HepG2 (cell line): ENCODE measurements at regions not wholly inside any gene's neighbourhood (a gene's known extent, or its start where the extent isn't known, plus 50 kb on each side); places are given as distances from the start of the nearest gene placed in this dataset.

ENCODE experiments used
- ATAC-seq: fragments of 200-7000 bp; cut with Tn5 transposase; 3 replicates; pipeline ENCODE4 v1.9.1; 2020; ENCODE audit warnings: mild to moderate bottlenecking, moderate library complexity
- BruUV-seq: library from RNA; stranded (reverse); fragments of 400-500 nt; replicated peaks from 2 replicates; lab custom pipeline; 2021; lab: Mats Ljungman, UMichigan
- CTCF ChIA-PET: fragments of 300-600 bp; formaldehyde crosslinking; extraction: SDS; loops from one replicate; lab custom pipeline; 2021; ENCODE audit warnings: low total read pairs, inconsistent platforms, low intra/inter-chr PET ratio; lab: Yijun Ruan, JAX
- POLR2A ChIA-PET: fragments of 350-600 bp; sonication (Branson Sonifier 250); formaldehyde crosslinking; loops from one replicate; lab custom pipeline; 2020; ENCODE audit warnings: antibody characterized with exemption, inconsistent platforms; lab: Yijun Ruan, JAX
- DNase-seq: peaks from one replicate; pipeline ENCODE4 v3.0.0-alpha.2; 2015; ENCODE audit warnings: low spot score
- FAIRE-seq: peaks from 3 replicates; lab custom pipeline; 2011; peaks lifted over from hg19 to GRCh38; lab: Jason Lieb, UNC
- H2AFZ ChIP-seq: one replicate; pipeline ENCODE4 v1.6.1; 2011; ENCODE audit warnings: low read length, inconsistent platforms
- H3K27ac ChIP-seq: fragments of 300-600 bp; 3 replicates; pipeline ENCODE4 v1.8.0; 2011; ENCODE audit warnings: mixed run types, mild to moderate bottlenecking, mixed read lengths, low read length, inconsistent platforms; ENCODE audit not compliant: insufficient read depth; ENCODE audit errors: extremely low read length
- H3K27me3 ChIP-seq, 2 experiments: fragments of 200-600 bp in 1 of 2; 2 replicates in 1 of 2; 3 replicates in 1 of 2; pipeline versions ENCODE4 v1.6.0 to v1.8.0; 2011; ENCODE audit warnings: low read length in 2 of 2, mild to moderate bottlenecking in 2 of 2, moderate library complexity in 2 of 2, inconsistent platforms in 1 of 2; ENCODE audit not compliant: insufficient read depth in 2 of 2, control insufficient read depth in 1 of 2
- H3K36me3 ChIP-seq, 2 experiments: fragments of 200-600 bp in 1 of 2; replicated peaks in 1 of 2; 2 replicates in 1 of 2; 3 replicates in 1 of 2; pipeline versions ENCODE4 v1.5.1 to v1.8.0; 2011; ENCODE audit warnings: low read length in 2 of 2, inconsistent platforms in 1 of 2; ENCODE audit not compliant: insufficient read depth in 2 of 2, control insufficient read depth in 1 of 2
- H3K4me1 ChIP-seq: 2 replicates; pipeline ENCODE4 v1.5.1; 2012; ENCODE audit warnings: low read length, inconsistent platforms; ENCODE audit not compliant: insufficient read depth
- H3K4me2 ChIP-seq: 2 replicates; pipeline ENCODE4 v1.6.0; 2011; ENCODE audit warnings: low read depth, low read length, inconsistent platforms
- H3K4me3 ChIP-seq, 3 experiments: fragments of 200-600 bp in 1 of 3; sonication (generic), shearing (Covaris generic) in 1 of 3; replicated peaks in 1 of 3; 2 replicates each; pipeline ENCODE4 v1.5.1; 2011 to 2016; ENCODE audit warnings: low read length in 3 of 3, inconsistent platforms in 2 of 3, low read depth in 2 of 3, mild to moderate bottlenecking in 2 of 3, control low read depth in 1 of 3, mixed read lengths in 1 of 3; ENCODE audit not compliant: insufficient read depth in 1 of 3
- H3K79me2 ChIP-seq: one replicate; pipeline ENCODE4 v1.6.1; 2011; ENCODE audit warnings: low read length, inconsistent platforms; ENCODE audit not compliant: insufficient read depth
- H3K9ac ChIP-seq: 2 replicates; pipeline ENCODE4 v1.6.0; 2011; ENCODE audit warnings: mild to moderate bottlenecking, low read depth, low read length, inconsistent platforms; ENCODE audit not compliant: insufficient read depth
- H3K9me3 ChIP-seq: 2 replicates; pipeline ENCODE4 v1.5.1; 2012; ENCODE audit warnings: mild to moderate bottlenecking, low read length
- H4K20me1 ChIP-seq: 2 replicates; pipeline ENCODE4 v1.6.0; 2011; ENCODE audit warnings: inconsistent platforms, mild to moderate bottlenecking, low read length, moderate library complexity; ENCODE audit not compliant: insufficient read depth
- ATF5 ChIP-seq: sonication (generic); formaldehyde crosslinking; IDR thresholded peaks from 2 replicates; pipeline ENCODE4 v1.4.0; 2020; ENCODE audit warnings: mild to moderate bottlenecking, low read depth, missing genetic modification reagents
- CENPT ChIP-seq: sonication (generic); formaldehyde crosslinking; IDR thresholded peaks from 2 replicates; pipeline ENCODE4 v1.8.0; 2022; ENCODE audit warnings: low read depth, mild to moderate bottlenecking, moderate library complexity, missing genetic modification reagents
- DNMT3B ChIP-seq: conservative IDR thresholded peaks from 2 replicates; pipeline ENCODE4 v1.6.1; 2016; ENCODE audit warnings: missing biosample characterization, control low read depth
- FIP1L1 ChIP-seq: fragments of 200-400 bp; formaldehyde crosslinking; IDR thresholded peaks from 2 replicates; pipeline ENCODE4 v1.6.1; 2018; ENCODE audit warnings: low read depth, mild to moderate bottlenecking, low read length, moderate library complexity, borderline replicate concordance; ENCODE audit not compliant: insufficient read depth
- MAFF ChIP-seq: IDR thresholded peaks from 2 replicates; pipeline ENCODE4 v1.6.1; 2011; ENCODE audit warnings: low read depth, low read length, improper control_type of control experiment
- NFE2L1 ChIP-seq: sonication (generic); formaldehyde crosslinking; IDR thresholded peaks from 2 replicates; pipeline ENCODE4 v1.4.0; 2020; ENCODE audit warnings: missing genetic modification reagents, mild to moderate bottlenecking, borderline replicate concordance
- SETDB1 ChIP-seq: sonication (generic); formaldehyde crosslinking; IDR thresholded peaks from 2 replicates; pipeline ENCODE4 v1.5.1; 2020; ENCODE audit warnings: missing genetic modification reagents, mild to moderate bottlenecking, borderline replicate concordance
- SPEN ChIP-seq: sonication (generic); formaldehyde crosslinking; IDR thresholded peaks from 2 replicates; pipeline ENCODE4 v1.5.1; 2020; ENCODE audit warnings: low read depth, mild to moderate bottlenecking, missing genetic modification reagents
- TBX3 ChIP-seq: fragments of 450-650 bp; IDR thresholded peaks from 2 replicates; pipeline ENCODE4 v1.6.1; 2017; ENCODE audit warnings: antibody characterized with exemption, mild to moderate bottlenecking, inconsistent platforms, borderline replicate concordance
- THYN1 ChIP-seq: sonication (generic); formaldehyde crosslinking; IDR thresholded peaks from 2 replicates; pipeline ENCODE4 v1.8.1; 2023; ENCODE audit warnings: low read depth, mild to moderate bottlenecking, moderate library complexity, missing genetic modification reagents, borderline replicate concordance
- U2AF2 ChIP-seq: fragments of 200-400 bp; formaldehyde crosslinking; IDR thresholded peaks from 2 replicates; pipeline ENCODE4 v1.6.1; 2017; ENCODE audit warnings: low read depth, mild to moderate bottlenecking, low read length
- XRCC5 ChIP-seq: fragments of 200-400 bp; formaldehyde crosslinking; optimal IDR thresholded peaks from 2 replicates; pipeline ENCODE3; 2017; ENCODE audit warnings: mild to moderate bottlenecking, low read length
- ZBTB44 ChIP-seq: sonication (generic); formaldehyde crosslinking; IDR thresholded peaks from 2 replicates; pipeline ENCODE4 v1.4.0; 2020; ENCODE audit warnings: missing genetic modification reagents
- ZKSCAN8 ChIP-seq: IDR thresholded peaks from 2 replicates; pipeline ENCODE4 v1.6.1; 2016; ENCODE audit warnings: borderline replicate concordance, missing genetic modification reagents, missing compliant biosample characterization
- ZNF143 ChIP-seq: sonication (generic); formaldehyde crosslinking; IDR thresholded peaks from 2 replicates; pipeline ENCODE4 v1.4.0; 2020; ENCODE audit warnings: missing genetic modification reagents
- ZNF235 ChIP-seq: sonication (generic); formaldehyde crosslinking; IDR thresholded peaks from 2 replicates; pipeline ENCODE4 v1.8.1; 2023; ENCODE audit warnings: mild to moderate bottlenecking, missing genetic modification reagents, borderline replicate concordance
- ZNF441 ChIP-seq: sonication (generic); formaldehyde crosslinking; IDR thresholded peaks from 2 replicates; pipeline ENCODE4 v1.7.0; 2021; ENCODE audit warnings: missing genetic modification reagents, borderline replicate concordance
- ZNF713 ChIP-seq: sonication (generic); formaldehyde crosslinking; IDR thresholded peaks from 2 replicates; pipeline ENCODE4 v1.4.0; 2020; ENCODE audit warnings: mild to moderate bottlenecking, missing genetic modification reagents
- ZNF724P ChIP-seq: sonication (generic); formaldehyde crosslinking; IDR thresholded peaks from 2 replicates; pipeline ENCODE4 v1.8.0; 2022; ENCODE audit warnings: missing genetic modification reagents, borderline replicate concordance
- WGBS: methylation state at CpG from one replicate; pipeline ENCODE4 v1.1.6; 2017; ENCODE audit warnings: low lambda C conversion rate; 5-methylcytosine and 5-hydroxymethylcytosine counted together
- in situ Hi-C: cut with HindIII; loops from 2 replicates; pipeline ENCODE4 v1.10.0; 2017; ENCODE audit warnings: low pct_unique_long_range_greater_than_20kb; ENCODE audit not compliant: extremely low pct_ligation_motif_present
- intact Hi-C: fragments of 100-400 bp; cut with micrococcal nuclease; formaldehyde crosslinking; loops from one replicate; pipeline ENCODE4 v1.10.0; 2022; ENCODE audit not compliant: unreplicated experiment
- TF ChIP-seq, protein P1 (sequence below): IDR thresholded peaks from 2 replicates; pipeline ENCODE4 v1.6.1; 2012; ENCODE audit warnings: low read depth, low read length, improper control_type of control experiment

GRCh38 chrX:56503941-56504673 is 59.3 kb upstream of the UBQLN2 start:
- WGBS: 0% methylated on average over 1 of the region's 2 CpGs
- no peak for FAIRE-seq

More at GRCh38 chrX:56503941-56504673, 59.3 kb upstream of the UBQLN2 start:
- Histone ChIP-seq H3K79me2 (no peaks in the 10 kb centered on the region), H3K9ac (no peak overlapping the region), H3K4me3 (no peak overlapping the region), H3K9me3 (no peaks in the 10 kb centered on the region), H3K4me1 (no peaks in the 10 kb centered on the region), H3K27me3 (no peaks in the 10 kb centered on the region), H2AFZ (no peak overlapping the region), H4K20me1 (no peaks in the 10 kb centered on the region), H3K4me2 (no peak overlapping the region), H3K27ac (no peak overlapping the region), H3K36me3 (no peaks in the 10 kb centered on the region)
- TF ChIP-seq, protein P1, sequence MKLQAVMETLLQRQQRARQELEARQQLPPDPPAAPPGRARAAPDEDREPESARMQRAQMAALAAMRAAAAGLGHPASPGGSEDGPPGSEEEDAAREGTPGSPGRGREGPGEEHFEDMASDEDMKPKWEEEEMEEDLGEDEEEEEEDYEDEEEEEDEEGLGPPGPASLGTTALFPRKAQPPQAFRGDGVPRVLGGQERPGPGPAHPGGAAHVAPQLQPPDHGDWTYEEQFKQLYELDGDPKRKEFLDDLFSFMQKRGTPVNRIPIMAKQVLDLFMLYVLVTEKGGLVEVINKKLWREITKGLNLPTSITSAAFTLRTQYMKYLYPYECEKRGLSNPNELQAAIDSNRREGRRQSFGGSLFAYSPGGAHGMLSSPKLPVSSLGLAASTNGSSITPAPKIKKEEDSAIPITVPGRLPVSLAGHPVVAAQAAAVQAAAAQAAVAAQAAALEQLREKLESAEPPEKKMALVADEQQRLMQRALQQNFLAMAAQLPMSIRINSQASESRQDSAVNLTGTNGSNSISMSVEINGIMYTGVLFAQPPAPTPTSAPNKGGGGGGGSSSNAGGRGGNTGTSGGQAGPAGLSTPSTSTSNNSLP: no peak
- TF ChIP-seq ATF5 (CRISPR knock-in tag): no peak
- no peak for TF ChIP-seq ZNF441 (CRISPR knock-in tag)
- TF ChIP-seq U2AF2: no peak
- no peak for TF ChIP-seq ZNF724P (CRISPR knock-in tag)
- no peak for TF ChIP-seq SPEN (CRISPR knock-in tag)
- TF ChIP-seq CENPT: no peak
- no peak for TF ChIP-seq ZKSCAN8 (CRISPR knock-in tag)
- TF ChIP-seq TBX3: no peak
- no peak for TF ChIP-seq SETDB1
- TF ChIP-seq ZNF235 (CRISPR knock-in tag): no peak
- no peak for TF ChIP-seq FIP1L1
- TF ChIP-seq XRCC5: no peak
- no peak for TF ChIP-seq NFE2L1 (CRISPR knock-in tag)
- TF ChIP-seq DNMT3B (CRISPR knock-in tag): no peak
- TF ChIP-seq ZBTB44 (CRISPR knock-in tag): no peak
- no peak for TF ChIP-seq THYN1
- TF ChIP-seq MAFF: no peak
- no peak for TF ChIP-seq ZNF713 (CRISPR knock-in tag)
- TF ChIP-seq ZNF143 (CRISPR knock-in tag): no peak
- ChIA-PET POLR2A (no interaction called here), CTCF (no interaction called here)
- ATAC-seq (peak; percentile 55; the same call in 1 of the 3 replicates), DNase-seq (no peak)
- intact Hi-C loops (no loop called here), in situ Hi-C loops (no loop called here)
- BruUV-seq: no TSS peak
